Stomach smooth muscle (tissue), 2 donors: ENCODE measurements at regions not wholly inside any gene's neighbourhood (a gene's known extent, or its start where the extent isn't known, plus 50 kb on each side); places are given as distances from the start of the nearest gene placed in this dataset.
"Not testable (repeated sequence)": the region's sequence is repeated elsewhere in the genome, so short reads cannot be mapped to it uniquely, and the experiment has no call there.

Source experiments
- H3K27ac ChIP-seq: one replicate; pipeline ENCODE4 v1.7.0; 2013; ENCODE audit warnings: mild to moderate bottlenecking, low read length, inconsistent platforms
- H3K27me3 ChIP-seq, 2 donors: one replicate each; pipeline ENCODE4 v1.7.0; 2013; ENCODE audit warnings: low read length in 2 of 2; ENCODE audit not compliant: insufficient read depth in 2 of 2, control insufficient read depth in 1 of 2
- H3K36me3 ChIP-seq, 2 donors: one replicate each; pipeline ENCODE4 v1.7.0; 2013; ENCODE audit warnings: low read length in 2 of 2; ENCODE audit not compliant: control insufficient read depth in 2 of 2, insufficient read depth in 2 of 2
- H3K4me1 ChIP-seq: one replicate; pipeline ENCODE4 v1.7.0; 2013; ENCODE audit warnings: low read length; ENCODE audit not compliant: control insufficient read depth, insufficient read depth
- H3K4me3 ChIP-seq, 2 donors: one replicate each; pipeline ENCODE4 v1.7.0; 2013; ENCODE audit warnings: low read length in 2 of 2
- H3K9ac ChIP-seq, 2 donors: one replicate each; pipeline ENCODE4 v1.7.0; 2013; ENCODE audit warnings: low read length in 2 of 2, mild to moderate bottlenecking in 1 of 2
- H3K9me3 ChIP-seq, 2 donors: one replicate each; pipeline ENCODE4 v1.7.0; 2013; ENCODE audit warnings: low read length in 2 of 2; ENCODE audit not compliant: control insufficient read depth in 2 of 2
- donor health status: healthy.
- donor health status: Pancreatic carcinoma.

DNA sequence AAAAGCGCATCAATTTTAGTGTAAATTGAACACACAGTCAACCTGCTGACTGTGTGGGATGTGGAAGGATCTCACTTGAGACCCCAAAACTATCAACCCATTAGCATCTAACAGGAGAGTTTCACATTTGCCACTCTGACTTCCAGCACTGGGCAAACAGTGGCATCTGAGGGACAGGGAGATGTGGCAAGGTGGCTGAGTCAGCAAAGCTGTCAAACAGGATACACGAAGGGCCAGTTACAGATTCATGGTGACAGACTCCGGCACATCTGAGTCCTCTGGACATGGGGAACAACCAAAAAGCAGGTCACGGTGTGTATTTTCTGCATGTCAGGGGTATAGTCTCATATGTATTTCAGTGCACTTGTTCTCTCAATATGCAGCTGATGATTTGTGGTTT, 573.4 kb upstream of the PPP2R3A start:
- Histone ChIP-seq H3K9ac (no peak overlapping the region), H3K4me1 (no peaks in the 10 kb centered on the region), H3K4me3 (no peak overlapping the region), H3K9me3 (peaks cover 3 to 12% of the 10 kb centered on the region in 2 donors), H3K27ac (no peak overlapping the region), H3K27me3 (no peaks in the 10 kb centered on the region), H3K36me3 (no peaks in the 10 kb centered on the region)

GRCh38 chr3:135393159-135393558, 572.4 kb upstream of the PPP2R3A start:
- Histone ChIP-seq H3K27ac (no peak overlapping the region), H3K9me3 (peaks cover 3 to 12% of the 10 kb centered on the region in 2 donors), H3K27me3 (no peaks in the 10 kb centered on the region), H3K4me1 (no peaks in the 10 kb centered on the region), H3K9ac (no peak overlapping the region), H3K36me3 (no peaks in the 10 kb centered on the region), H3K4me3 (no peak overlapping the region)

DNA sequence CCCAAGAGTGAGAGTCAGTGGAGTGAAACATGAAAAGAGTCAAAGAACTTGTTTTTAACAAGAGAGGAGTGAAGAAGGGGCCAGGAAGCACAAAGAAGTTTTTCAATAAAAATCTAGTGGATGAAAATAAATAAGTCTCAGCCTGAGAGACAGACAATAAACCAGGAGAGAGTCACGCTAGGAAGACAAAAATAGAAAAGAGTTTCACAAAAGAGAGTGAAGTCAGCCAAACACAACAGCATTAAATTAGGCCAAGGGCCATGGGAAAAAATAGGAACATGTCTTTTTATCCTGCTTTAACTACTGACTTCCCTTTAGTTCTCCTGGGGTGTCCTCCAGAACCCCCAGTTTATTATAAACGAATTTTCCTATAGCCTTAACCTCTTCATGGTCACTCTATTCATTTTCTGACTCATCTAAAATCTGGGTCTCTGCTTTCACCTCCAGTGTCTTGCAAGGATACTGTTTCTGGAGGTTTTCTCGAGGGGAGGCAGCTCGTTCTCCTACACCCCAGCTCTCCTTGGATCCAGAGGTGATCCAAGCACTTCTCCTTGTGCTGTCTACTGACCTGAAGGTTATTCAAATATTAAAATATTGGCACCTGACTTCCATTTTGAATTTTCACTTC, 571.5 kb upstream of the PPP2R3A start:
- Histone ChIP-seq H3K9me3 (peaks cover 3 to 12% of the 10 kb centered on the region in 2 donors), H3K27me3 (no peaks in the 10 kb centered on the region), H3K36me3 (no peaks in the 10 kb centered on the region), H3K4me1 (no peaks in the 10 kb centered on the region), H3K4me3 (no peak overlapping the region), H3K9ac (no peak overlapping the region), H3K27ac (no peak overlapping the region)

DNA sequence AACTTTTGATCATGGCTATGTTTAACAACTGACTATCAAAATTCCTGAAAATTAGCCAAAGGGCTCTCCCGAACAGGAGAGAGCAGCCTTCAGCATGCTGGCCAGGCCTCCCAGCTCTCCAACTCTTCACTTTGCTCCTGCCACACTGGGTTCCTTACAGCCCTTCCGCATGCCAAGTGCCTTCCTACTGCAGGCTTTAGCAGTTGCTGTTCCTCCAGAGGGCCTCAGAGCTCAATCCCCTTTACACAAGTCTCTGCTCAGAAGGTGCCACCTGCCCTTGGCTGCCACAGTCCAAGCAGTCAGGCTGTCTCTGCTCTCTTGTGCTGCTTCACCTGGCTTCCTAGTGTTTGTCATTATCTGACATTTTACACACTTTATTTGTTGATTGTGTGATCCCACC, 553.1 kb upstream of the PPP2R3A start:
- Histone ChIP-seq H3K36me3 (no peaks in the 10 kb centered on the region), H3K9me3 (no peaks in the 10 kb centered on the region), H3K27me3 (no peaks in the 10 kb centered on the region), H3K27ac (no peak overlapping the region), H3K4me3 (no peak overlapping the region), H3K9ac (no peak overlapping the region), H3K4me1 (no peaks in the 10 kb centered on the region)

- Histone ChIP-seq H3K9ac (no peak overlapping the region), H3K27me3 (no peaks in the 10 kb centered on the region), H3K27ac (no peak overlapping the region), H3K36me3 (no peaks in the 10 kb centered on the region), H3K9me3 (no peaks in the 10 kb centered on the region), H3K4me3 (no peak overlapping the region), H3K4me1 (no peaks in the 10 kb centered on the region)
Measured at GRCh38 chr3:135416182-135416581, 549.3 kb upstream of the PPP2R3A start.

- Histone ChIP-seq H3K36me3 (no peaks in the 10 kb centered on the region), H3K4me1 (no peaks in the 10 kb centered on the region), H3K9me3 (no peaks in the 10 kb centered on the region), H3K27ac (no peak overlapping the region), H3K9ac (no peak overlapping the region), H3K4me3 (no peak overlapping the region), H3K27me3 (no peaks in the 10 kb centered on the region)
Measured at GRCh38 chr3:135419155-135419554, 546.4 kb upstream of the PPP2R3A start.

DNA sequence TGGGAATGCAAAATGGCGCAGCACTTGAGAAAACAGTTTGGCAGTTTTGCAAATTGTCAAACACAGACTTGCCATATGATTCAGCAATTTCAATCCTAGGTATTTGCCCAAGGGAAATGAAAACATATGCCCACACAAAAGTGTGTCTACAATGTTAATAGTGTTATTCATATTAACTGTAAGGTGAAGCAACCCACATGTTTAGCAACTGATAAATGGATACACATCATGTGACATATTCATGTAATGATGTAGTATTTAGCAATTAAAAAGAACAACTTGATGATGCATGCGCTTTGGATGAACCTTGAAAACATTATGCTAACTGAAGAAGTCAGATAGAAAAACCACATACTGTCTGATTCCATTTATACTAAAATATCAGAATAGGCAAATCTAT, 539.0 kb upstream of the PPP2R3A start:
- H3K27ac ChIP-seq, result no peak overlapping the region
- no peaks in the 10 kb centered on the region for H3K36me3 ChIP-seq
- no peak overlapping the region for H3K4me3 ChIP-seq
- H3K4me1 ChIP-seq, result no peaks in the 10 kb centered on the region
- H3K27me3 ChIP-seq, result no peaks in the 10 kb centered on the region
- H3K9me3 ChIP-seq, result no peaks in the 10 kb centered on the region
- no peak overlapping the region for H3K9ac ChIP-seq

- H3K4me1 ChIP-seq, result no peaks in the 10 kb centered on the region
- H3K9me3 ChIP-seq, result peaks cover 2 to 3% of the 10 kb centered on the region in 2 donors
- H3K4me3 ChIP-seq, result no peak overlapping the region
- no peaks in the 10 kb centered on the region for H3K36me3 ChIP-seq
- H3K9ac ChIP-seq, result no peak overlapping the region
- no peaks in the 10 kb centered on the region for H3K27me3 ChIP-seq
- no peak overlapping the region for H3K27ac ChIP-seq
Measured at GRCh38 chr3:135432402-135432801, 533.1 kb upstream of the PPP2R3A start.

DNA sequence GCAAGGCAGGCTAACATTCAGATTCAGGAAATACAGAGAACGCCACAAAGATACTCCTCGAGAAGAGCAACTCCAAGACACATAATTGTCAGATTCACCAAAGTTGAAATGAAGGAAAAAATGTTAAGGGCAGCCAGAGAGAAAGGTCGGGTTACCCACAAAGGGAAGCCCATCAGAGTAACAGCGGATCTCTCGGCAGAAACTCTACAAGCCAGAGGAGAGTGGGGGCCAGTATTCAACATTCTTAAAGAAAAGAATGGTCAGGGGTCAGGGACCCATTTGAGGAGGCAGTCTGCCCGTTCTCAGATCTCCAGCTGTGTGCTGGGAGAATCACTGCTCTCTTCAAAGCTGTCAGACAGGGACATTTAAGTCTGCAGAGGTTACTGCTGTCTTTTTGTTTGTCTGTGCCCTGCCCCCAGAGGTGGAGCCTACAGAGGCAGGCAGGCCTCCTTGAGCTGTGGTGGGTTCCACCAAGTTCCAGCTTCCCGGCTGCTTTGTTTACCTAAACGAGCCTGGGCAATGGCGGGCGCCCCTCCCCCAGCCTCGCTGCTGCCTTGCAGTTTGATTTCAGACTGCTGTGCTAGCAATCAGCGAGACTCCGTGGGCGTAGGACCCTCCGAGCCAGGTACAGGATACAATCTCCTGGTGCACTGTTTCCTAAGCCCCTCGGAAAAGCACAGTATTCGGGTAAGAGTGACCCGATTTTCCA, 526.5 kb upstream of the PPP2R3A start:
- not testable (repeated sequence) for H3K9ac ChIP-seq, H3K4me1 ChIP-seq, H3K27ac ChIP-seq, H3K27me3 ChIP-seq, H3K4me3 ChIP-seq, H3K9me3 ChIP-seq, H3K36me3 ChIP-seq

- not testable (repeated sequence) for H3K9me3 ChIP-seq, H3K4me3 ChIP-seq, H3K36me3 ChIP-seq, H3K9ac ChIP-seq, H3K27ac ChIP-seq, H3K4me1 ChIP-seq, H3K27me3 ChIP-seq
Measured at GRCh38 chr3:135439632-135440031, 525.9 kb upstream of the PPP2R3A start.

GRCh38 chr3:135440233-135440632, 525.3 kb upstream of the PPP2R3A start:
- Histone ChIP-seq H3K36me3 (no peaks in the 10 kb centered on the region), H3K4me1 (no peaks in the 10 kb centered on the region), H3K27ac (no peak overlapping the region), H3K4me3 (no peak overlapping the region), H3K9ac (no peak overlapping the region), H3K27me3 (no peaks in the 10 kb centered on the region), H3K9me3 (no peaks in the 10 kb centered on the region)
